Hepatocyte (in vitro differentiated cells): ENCODE measurements at regions not wholly inside any gene's neighbourhood (a gene's known extent, or its start where the extent isn't known, plus 50 kb on each side); places are given as distances from the start of the nearest gene placed in this dataset.

Experiments
- DNase-seq: peaks from one replicate; pipeline ENCODE4 v3.0.0-alpha.2; 2016; ENCODE audit warnings: low spot score
- H2AFZ ChIP-seq: fragments of 200-600 bp; sonication (generic); 2 replicates; pipeline ENCODE4 v1.6.0; 2016; ENCODE audit warnings: antibody characterized with exemption, mild to moderate bottlenecking
- H3K27ac ChIP-seq: fragments of 200-600 bp; sonication (generic); 2 replicates; pipeline ENCODE4 v1.5.1; 2016; ENCODE audit warnings: mild to moderate bottlenecking
- H3K27me3 ChIP-seq: fragments of 200-600 bp; sonication (generic); 2 replicates; pipeline ENCODE4 v1.6.1; 2016
- H3K36me3 ChIP-seq: fragments of 200-600 bp; sonication (generic); replicated peaks from 2 replicates; pipeline ENCODE4 v1.5.1; 2016; ENCODE audit warnings: low read depth; ENCODE audit not compliant: insufficient read depth
- H3K4me1 ChIP-seq: fragments of 200-600 bp; sonication (generic); 2 replicates; pipeline ENCODE4 v1.5.1; 2016; ENCODE audit warnings: mild to moderate bottlenecking, moderate library complexity; ENCODE audit not compliant: insufficient read depth
- H3K4me2 ChIP-seq: fragments of 200-600 bp; sonication (generic); 2 replicates; pipeline ENCODE4 v1.6.0; 2016
- H3K4me3 ChIP-seq: fragments of 200-600 bp; sonication (generic); 2 replicates; pipeline ENCODE4 v1.5.1; 2016; ENCODE audit warnings: mild to moderate bottlenecking
- H3K79me2 ChIP-seq: fragments of 200-600 bp; sonication (generic); 2 replicates; pipeline ENCODE4 v1.6.0; 2017; ENCODE audit warnings: mild to moderate bottlenecking
- H3K9me2 ChIP-seq: fragments of 200-600 bp; sonication (generic); replicated peaks from 2 replicates; pipeline ENCODE4 v1.6.0; 2017; ENCODE audit warnings: mild to moderate bottlenecking; ENCODE audit not compliant: insufficient read depth
- H3K9me3 ChIP-seq: fragments of 200-600 bp; sonication (generic); 2 replicates; pipeline ENCODE4 v1.5.1; 2016; ENCODE audit warnings: low read depth, mild to moderate bottlenecking
- H4K20me1 ChIP-seq: fragments of 200-600 bp; sonication (generic); 2 replicates; pipeline ENCODE4 v1.6.0; 2016; ENCODE audit warnings: mild to moderate bottlenecking; ENCODE audit not compliant: insufficient read depth, poor library complexity, severe bottlenecking
- CTCF ChIP-seq: fragments of 200-600 bp; sonication (generic); IDR thresholded peaks from 2 replicates; pipeline ENCODE4 v1.5.1; 2016; ENCODE audit warnings: antibody characterized with exemption, mild to moderate bottlenecking; ENCODE audit not compliant: poor library complexity
- EZH2 ChIP-seq: fragments of 200-600 bp; sonication (generic); IDR thresholded peaks from 2 replicates; pipeline ENCODE4 v1.6.1; 2016; ENCODE audit warnings: antibody characterized with exemption, mild to moderate bottlenecking, borderline replicate concordance
- EZH2phosphoT487 ChIP-seq: fragments of 200-600 bp; sonication (generic); IDR thresholded peaks from one replicate; pipeline ENCODE4 v1.6.1; 2018; ENCODE audit warnings: antibody characterized with exemption, mild to moderate bottlenecking, low read depth, moderate library complexity; ENCODE audit not compliant: unreplicated experiment, severe bottlenecking
- WGBS: methylation state at CpG from one replicate; pipeline ENCODE4 v1.1.6; 2016; ENCODE audit warnings: low lambda C conversion rate; ENCODE audit errors: missing lambda C conversion rate; 5-methylcytosine and 5-hydroxymethylcytosine counted together

GRCh38 chr15:88391700-88392099 lies 75.5 kb downstream of the MRPL46 start:
- WGBS, result 97% methylated on average over 2 of the region's 2 CpGs
- no peaks in the 10 kb centered on the region for H3K9me3 ChIP-seq
- H3K4me3 ChIP-seq, result no peak overlapping the region
- H4K20me1 ChIP-seq, result no peaks in the 10 kb centered on the region
- no peaks in the 10 kb centered on the region for H3K36me3 ChIP-seq
- H3K4me1 ChIP-seq, result peaks cover 24% of the 10 kb centered on the region
- no peaks in the 10 kb centered on the region for H3K79me2 ChIP-seq
- DNase-seq, result no peak
- no peak overlapping the region for H3K4me2 ChIP-seq
- no peak overlapping the region for H3K27ac ChIP-seq
- TF ChIP-seq EZH2phosphoT487, result no peak
- TF ChIP-seq EZH2, result no peak
- TF ChIP-seq CTCF, result no peak
- H3K9me2 ChIP-seq, result no peaks in the 10 kb centered on the region
- H3K27me3 ChIP-seq, result no peaks in the 10 kb centered on the region
- no peak overlapping the region for H2AFZ ChIP-seq

GRCh38 chr15:88391006-88391405 lies 76.2 kb downstream of the MRPL46 start:
- Histone ChIP-seq H3K36me3 (no peaks in the 10 kb centered on the region), H3K4me2 (no peak overlapping the region), H3K4me3 (no peak overlapping the region), H3K27ac (no peak overlapping the region), H3K9me2 (no peaks in the 10 kb centered on the region), H3K27me3 (no peaks in the 10 kb centered on the region), H4K20me1 (no peaks in the 10 kb centered on the region), H3K9me3 (no peaks in the 10 kb centered on the region), H3K79me2 (no peaks in the 10 kb centered on the region), H2AFZ (no peak overlapping the region), H3K4me1 (peaks cover 24% of the 10 kb centered on the region)
- WGBS, result 89% methylated on average over 12 of the region's 12 CpGs
- no peak for DNase-seq
- TF ChIP-seq EZH2, result no peak
- no peak for TF ChIP-seq CTCF
- TF ChIP-seq EZH2phosphoT487, result no peak

GRCh38 chr15:88390164-88390901 lies 76.9 kb downstream of the MRPL46 start:
- peaks cover 17% of the 10 kb centered on the region for H3K4me1 ChIP-seq
- no peak overlapping the region for H3K4me3 ChIP-seq
- H3K27ac ChIP-seq, result no peak overlapping the region
- no peaks in the 10 kb centered on the region for H3K79me2 ChIP-seq
- TF ChIP-seq CTCF, result no peak
- no peak for TF ChIP-seq EZH2
- no peak for TF ChIP-seq EZH2phosphoT487
- no peak overlapping the region for H2AFZ ChIP-seq
- H3K9me2 ChIP-seq, result no peaks in the 10 kb centered on the region
- no peak for DNase-seq
- no peaks in the 10 kb centered on the region for H4K20me1 ChIP-seq
- H3K27me3 ChIP-seq, result no peaks in the 10 kb centered on the region
- no peaks in the 10 kb centered on the region for H3K36me3 ChIP-seq
- H3K9me3 ChIP-seq, result no peaks in the 10 kb centered on the region
- WGBS, result 58% methylated on average over 4 of the region's 4 CpGs
- H3K4me2 ChIP-seq, result no peak overlapping the region
